Head of caudate nucleus (tissue), 42 donors: ENCODE measurements at regions not wholly inside any gene's neighbourhood (a gene's known extent, or its start where the extent isn't known, plus 50 kb on each side); places are given as distances from the start of the nearest gene placed in this dataset.
"Not testable (repeated sequence)": the region's sequence is repeated elsewhere in the genome, so short reads cannot be mapped to it uniquely, and the experiment has no call there.

Source experiments
- DNase-seq, 42 donors: peaks; one replicate each; pipeline versions ENCODE4 v3.0.0 to v3.0.0-alpha.2; 2020 to 2021; ENCODE audit warnings: mixed read lengths in 7 of 42
- intact Hi-C: fragments of 100-400 bp; cut with DNase I; formaldehyde crosslinking; loops from one replicate; pipeline ENCODE4 v1.15.0; 2022

- no peak for DNase-seq
Observed at GRCh38 chr1:82062206-82062605, 261.5 kb downstream of the ADGRL2 start.

GRCh38 chr1:82059959-82060358, 259.2 kb downstream of the ADGRL2 start:
- intact Hi-C loops = no loop called here
- no peak for DNase-seq

More at GRCh38 chr1:82062206-82062605, 261.5 kb downstream of the ADGRL2 start:
- intact Hi-C loops = no loop called here

GRCh38 chr1:82057011-82057410, 256.3 kb downstream of the ADGRL2 start:
- intact Hi-C loops = no loop called here
- no peak for DNase-seq

- intact Hi-C loops, DNase-seq: not testable (repeated sequence)
Observed at GRCh38 chr1:82055375-82055774, 254.6 kb downstream of the ADGRL2 start.

GRCh38 chr1:82052563-82052962, 251.8 kb downstream of the ADGRL2 start:
- intact Hi-C loops = no loop called here
- DNase-seq = no peak

- DNase-seq = no peak
- intact Hi-C loops = no loop called here
Observed at GRCh38 chr1:82048596-82048995, 247.9 kb downstream of the ADGRL2 start.

- intact Hi-C loops = no loop called here
- DNase-seq = no peak
Observed at GRCh38 chr1:82045221-82045620, 244.5 kb downstream of the ADGRL2 start.

GRCh38 chr1:82044536-82044935, 243.8 kb downstream of the ADGRL2 start:
- intact Hi-C loops = no loop called here
- DNase-seq = no peak

- intact Hi-C loops = no loop called here
Observed at GRCh38 chr1:82044111-82044510, 243.4 kb downstream of the ADGRL2 start.

GRCh38 chr1:82042306-82043060, 241.7 kb downstream of the ADGRL2 start:
- no peak for DNase-seq
- intact Hi-C loops = no loop called here

More at GRCh38 chr1:82044111-82044510, 243.4 kb downstream of the ADGRL2 start:
- no peak for DNase-seq
